CD4-positive, alpha-beta memory T cell (primary cell): ENCODE measurements at regions not wholly inside any gene's neighbourhood (a gene's known extent, or its start where the extent isn't known, plus 50 kb on each side); places are given as distances from the start of the nearest gene placed in this dataset.
"Not testable (repeated sequence)": the region's sequence is repeated elsewhere in the genome, so short reads cannot be mapped to it uniquely, and the experiment has no call there.

ENCODE experiments used
- CTCF ChIA-PET: fragments of 350-600 bp; sonication (Branson Sonifier 250); formaldehyde crosslinking; loops from one replicate; lab custom pipeline; 2021; ENCODE audit warnings: inconsistent platforms; ENCODE audit not compliant: partially characterized antibody; lab: Charles Lee
- POLR2A ChIA-PET: fragments of 350-600 bp; sonication (Branson Sonifier 250); formaldehyde crosslinking; loops from one replicate; lab custom pipeline; 2021; ENCODE audit not compliant: partially characterized antibody; lab: Charles Lee
- DNase-seq, 5 donors: peaks; one replicate each; pipeline versions ENCODE4 v3.0.0 to v3.0.0-alpha.2; 2020 to 2022; ENCODE audit warnings: mixed read lengths in 1 of 5
- H3K27ac ChIP-seq: one replicate; pipeline ENCODE4 v1.7.0; 2013; ENCODE audit warnings: low read depth, low read length
- H3K27me3 ChIP-seq: 2 replicates; pipeline ENCODE4 v1.7.0; 2013; ENCODE audit warnings: mild to moderate bottlenecking, low read length, moderate library complexity; ENCODE audit not compliant: insufficient read depth
- H3K36me3 ChIP-seq: 2 replicates; pipeline ENCODE4 v1.7.0; 2013; ENCODE audit warnings: mild to moderate bottlenecking, low read length, moderate library complexity; ENCODE audit not compliant: insufficient read depth
- H3K4me1 ChIP-seq: 2 replicates; pipeline ENCODE4 v1.7.0; 2013; ENCODE audit warnings: mild to moderate bottlenecking, low read length, moderate library complexity; ENCODE audit not compliant: insufficient read depth
- H3K4me3 ChIP-seq, 2 donors: one replicate each; pipeline ENCODE4 v1.7.0; 2013; ENCODE audit warnings: low read length in 2 of 2, mild to moderate bottlenecking in 1 of 2
- H3K9me3 ChIP-seq, 2 donors: one replicate each; pipeline ENCODE4 v1.7.0; 2013; ENCODE audit warnings: low read length in 2 of 2, control low read depth in 1 of 2; ENCODE audit not compliant: control insufficient read depth in 1 of 2
- H3K27ac Mint-ChIP-seq, 7 donors: one replicate each; pipeline ENCODE4 v1.8.0; 2020 to 2021; ENCODE audit warnings: mixed read lengths in 7 of 7, mild to moderate bottlenecking in 6 of 7, inconsistent platforms in 3 of 7, moderate library complexity in 3 of 7
- H3K27me3 Mint-ChIP-seq, 2 donors: one replicate each; pipeline ENCODE4 v1.8.0; 2020 to 2021; ENCODE audit warnings: mixed read lengths in 2 of 2
- H3K36me3 Mint-ChIP-seq, 2 donors: one replicate each; pipeline ENCODE4 v1.8.0; 2020 to 2021; ENCODE audit warnings: mixed read lengths in 2 of 2, inconsistent platforms in 1 of 2, mild to moderate bottlenecking in 1 of 2
- H3K4me1 Mint-ChIP-seq, 4 donors: one replicate each; pipeline ENCODE4 v1.8.0; 2020 to 2021; ENCODE audit warnings: mixed read lengths in 4 of 4, mild to moderate bottlenecking in 1 of 4
- H3K4me3 Mint-ChIP-seq, 8 donors: one replicate each; pipeline ENCODE4 v1.8.0; 2020 to 2021; ENCODE audit warnings: mixed read lengths in 8 of 8, mild to moderate bottlenecking in 7 of 8, moderate library complexity in 6 of 8, inconsistent platforms in 3 of 8
- H3K9me3 Mint-ChIP-seq, 8 donors: one replicate each; pipeline ENCODE4 v1.8.0; 2020 to 2021; ENCODE audit warnings: mixed read lengths in 8 of 8, mild to moderate bottlenecking in 5 of 8, inconsistent platforms in 3 of 8, moderate library complexity in 1 of 8
- intact Hi-C: fragments of 100-400 bp; cut with micrococcal nuclease; formaldehyde crosslinking; loops from one replicate; pipeline ENCODE4 v1.15.1; 2023

DNA sequence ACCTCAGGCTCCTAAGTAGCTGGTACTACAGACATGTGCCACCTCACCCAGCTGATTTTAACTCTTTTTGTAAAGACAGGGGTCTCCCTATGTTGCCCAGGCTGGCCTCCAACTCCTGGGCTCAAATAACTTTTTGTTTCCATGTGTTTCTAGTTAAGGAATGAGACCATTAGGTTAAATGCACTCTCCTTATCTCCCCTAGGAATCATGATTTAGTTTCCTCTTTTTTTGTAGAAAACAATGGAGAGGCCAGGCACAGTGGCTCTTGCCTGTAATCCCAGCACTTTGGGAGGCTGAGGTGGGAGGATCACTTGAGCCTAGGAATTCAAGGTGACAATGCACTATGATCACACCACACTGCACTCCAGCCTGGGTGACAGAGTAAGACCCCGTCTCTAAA lies 198.8 kb upstream of the C2CD4B start:
- peaks cover 17 to 39% of the 10 kb centered on the region in 2 donors for H3K27me3 Mint-ChIP-seq
- no peaks in the 10 kb centered on the region for H3K36me3 Mint-ChIP-seq
- no peaks in the 10 kb centered on the region for H3K4me1 Mint-ChIP-seq
- ChIA-PET CTCF (no interaction called here), POLR2A (no interaction called here)
- Histone ChIP-seq H3K27ac (no peak overlapping the region), H3K36me3 (no peaks in the 10 kb centered on the region), H3K9me3 (no peaks in the 10 kb centered on the region), H3K27me3 (no peaks in the 10 kb centered on the region), H3K4me1 (no peaks in the 10 kb centered on the region), H3K4me3 (no peak overlapping the region)
- no peak for DNase-seq
- no peak overlapping the region for H3K27ac Mint-ChIP-seq
- no peaks in the 10 kb centered on the region for H3K9me3 Mint-ChIP-seq
- H3K4me3 Mint-ChIP-seq: no peak overlapping the region
- intact Hi-C loops: no loop called here

DNA sequence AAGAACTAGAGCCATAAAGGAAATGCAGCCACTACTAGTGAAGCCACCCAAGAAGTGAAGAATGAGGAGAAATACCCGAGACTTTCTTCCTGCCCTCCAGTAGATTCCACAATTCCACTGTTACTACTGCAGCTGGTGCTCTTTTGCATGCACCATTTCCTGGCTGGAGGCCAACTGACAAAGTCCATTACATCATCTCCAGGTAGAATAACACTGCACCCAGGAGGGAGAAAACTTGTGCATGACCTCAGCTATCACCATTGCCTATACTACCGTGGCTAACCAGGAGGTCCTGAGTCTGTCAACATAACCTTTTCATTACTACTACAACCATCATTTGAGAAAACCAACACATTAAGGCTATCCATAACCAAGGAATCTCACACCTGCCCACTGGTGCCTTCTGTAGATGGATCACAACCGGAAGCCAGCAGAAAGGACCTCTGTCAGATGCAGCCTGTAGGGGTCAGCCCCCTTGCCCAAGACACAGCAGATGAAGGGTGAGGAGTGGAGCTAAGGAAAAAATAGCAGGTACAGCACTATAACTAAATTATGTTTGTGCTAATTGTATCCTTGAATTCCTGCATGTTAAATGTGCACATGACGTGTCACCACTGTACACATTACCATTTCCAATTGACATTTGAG lies 200.8 kb upstream of the C2CD4B start:
- no peaks in the 10 kb centered on the region for H3K4me1 Mint-ChIP-seq
- no peak for DNase-seq
- H3K27me3 Mint-ChIP-seq: peaks cover 13 to 25% of the 10 kb centered on the region in 2 donors
- Histone ChIP-seq H3K27ac (no peak overlapping the region), H3K4me3 (no peak overlapping the region), H3K9me3 (no peaks in the 10 kb centered on the region), H3K27me3 (no peaks in the 10 kb centered on the region), H3K4me1 (no peaks in the 10 kb centered on the region), H3K36me3 (no peaks in the 10 kb centered on the region)
- CTCF ChIA-PET: no interaction called here
- H3K36me3 Mint-ChIP-seq: no peaks in the 10 kb centered on the region
- no peak overlapping the region for H3K27ac Mint-ChIP-seq
- H3K4me3 Mint-ChIP-seq: no peak overlapping the region
- intact Hi-C loops: no loop called here
- H3K9me3 Mint-ChIP-seq: no peaks in the 10 kb centered on the region
- POLR2A ChIA-PET: no interaction called here

DNA sequence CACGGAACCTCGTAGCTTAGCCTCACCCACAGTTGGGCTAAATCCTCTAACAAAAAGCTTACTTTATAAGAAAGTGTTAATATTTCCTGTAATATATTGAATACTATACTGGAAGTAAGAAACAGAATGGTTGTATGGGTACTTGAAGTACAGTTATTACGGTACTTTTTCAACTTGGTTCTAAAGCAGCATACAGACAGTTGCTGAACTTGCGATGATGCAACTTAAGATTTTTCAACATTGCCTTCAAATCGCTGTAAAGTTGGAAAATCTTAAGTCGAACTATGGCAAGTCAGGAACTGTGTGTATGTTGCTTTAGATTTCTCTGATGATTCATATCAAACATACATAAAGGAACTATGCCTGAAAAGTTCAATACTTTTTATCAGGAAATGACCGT lies 204.4 kb upstream of the C2CD4B start:
- Histone ChIP-seq H3K36me3 (no peaks in the 10 kb centered on the region), H3K4me3 (no peak overlapping the region), H3K9me3 (no peaks in the 10 kb centered on the region), H3K4me1 (no peaks in the 10 kb centered on the region), H3K27ac (no peak overlapping the region), H3K27me3 (no peaks in the 10 kb centered on the region)
- intact Hi-C loops: no loop called here
- H3K36me3 Mint-ChIP-seq: no peaks in the 10 kb centered on the region
- DNase-seq: no peak
- no peaks in the 10 kb centered on the region for H3K4me1 Mint-ChIP-seq
- H3K27ac Mint-ChIP-seq: no peak overlapping the region
- POLR2A ChIA-PET: no interaction called here
- no peaks in the 10 kb centered on the region for H3K9me3 Mint-ChIP-seq
- CTCF ChIA-PET: no interaction called here
- H3K4me3 Mint-ChIP-seq: no peak overlapping the region
- peaks cover 14 to 30% of the 10 kb centered on the region in 2 donors for H3K27me3 Mint-ChIP-seq

DNA sequence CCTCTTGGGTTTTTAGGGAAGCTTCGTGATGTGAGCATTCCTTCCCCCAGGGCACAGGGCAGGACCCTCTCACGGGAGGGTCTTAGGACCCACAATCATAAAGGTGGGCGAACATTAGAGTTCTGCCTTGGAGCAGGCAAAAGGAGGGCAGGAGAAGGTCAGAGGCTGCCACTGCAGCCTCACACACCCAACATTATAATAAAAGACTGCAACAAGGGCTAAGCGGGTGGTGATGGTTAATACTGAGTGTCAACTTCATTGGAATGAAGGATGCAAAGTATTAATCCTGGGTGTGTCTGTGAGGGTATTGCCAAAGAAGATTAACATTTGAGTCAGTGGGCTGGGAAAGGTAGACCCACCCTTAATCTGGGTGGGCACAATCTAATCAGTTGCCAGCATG lies 206.6 kb upstream of the C2CD4B start:
- H3K27me3 ChIP-seq, H3K4me1 ChIP-seq, H3K4me1 Mint-ChIP-seq, DNase-seq, H3K4me3 Mint-ChIP-seq, intact Hi-C loops, H3K36me3 ChIP-seq, H3K4me3 ChIP-seq, H3K9me3 ChIP-seq, H3K27ac ChIP-seq, POLR2A ChIA-PET, CTCF ChIA-PET, H3K27ac Mint-ChIP-seq, H3K36me3 Mint-ChIP-seq, H3K9me3 Mint-ChIP-seq: not testable (repeated sequence)
- peaks cover 13 to 27% of the 10 kb centered on the region in 2 donors for H3K27me3 Mint-ChIP-seq

DNA sequence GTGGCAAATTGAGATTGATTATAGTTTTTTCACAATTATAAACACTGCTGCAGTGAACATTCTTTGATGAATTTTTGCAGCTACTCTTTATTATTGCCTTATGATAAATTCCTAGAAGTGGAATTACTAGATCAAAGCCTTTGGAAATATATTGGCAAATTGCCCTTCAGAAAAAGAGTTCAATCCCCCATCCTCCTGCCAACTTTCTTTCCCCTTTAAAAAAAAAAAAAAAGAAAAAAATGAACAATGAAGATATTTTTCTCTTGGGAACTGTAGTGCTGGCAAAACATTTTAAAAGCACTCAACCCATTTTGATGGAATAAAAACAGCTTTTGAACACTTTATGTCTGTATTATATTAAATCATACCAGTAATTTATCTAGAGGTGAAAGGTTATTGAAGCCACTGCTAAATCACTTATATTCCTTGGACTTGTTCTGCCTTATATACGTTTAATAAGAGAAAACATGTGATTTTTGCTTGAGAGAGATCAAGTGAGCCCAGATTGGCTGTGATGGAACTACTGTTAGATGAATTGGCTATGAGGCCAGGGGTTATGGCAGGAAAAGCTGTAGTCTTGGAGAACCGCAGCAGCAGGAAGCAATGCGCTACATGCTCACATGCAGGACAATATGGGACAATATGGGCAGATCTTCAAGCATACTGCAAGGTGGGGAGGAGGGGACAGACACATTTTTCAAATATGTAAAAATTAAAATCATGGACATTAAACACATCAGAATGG lies 212.8 kb upstream of the C2CD4B start:
- POLR2A ChIA-PET: no interaction called here
- Histone ChIP-seq H3K27ac (no peak overlapping the region), H3K27me3 (no peaks in the 10 kb centered on the region), H3K9me3 (no peaks in the 10 kb centered on the region), H3K36me3 (no peaks in the 10 kb centered on the region), H3K4me1 (no peaks in the 10 kb centered on the region), H3K4me3 (no peak overlapping the region)
- Mint-ChIP-seq H3K36me3 (no peaks in the 10 kb centered on the region), H3K4me1 (no peaks in the 10 kb centered on the region), H3K4me3 (no peak overlapping the region), H3K27me3 (peaks cover 18 to 24% of the 10 kb centered on the region in 2 donors), H3K27ac (no peak overlapping the region), H3K9me3 (no peaks in the 10 kb centered on the region)
- intact Hi-C loops: no loop called here
- DNase-seq: no peak
- CTCF ChIA-PET: no interaction called here

DNA sequence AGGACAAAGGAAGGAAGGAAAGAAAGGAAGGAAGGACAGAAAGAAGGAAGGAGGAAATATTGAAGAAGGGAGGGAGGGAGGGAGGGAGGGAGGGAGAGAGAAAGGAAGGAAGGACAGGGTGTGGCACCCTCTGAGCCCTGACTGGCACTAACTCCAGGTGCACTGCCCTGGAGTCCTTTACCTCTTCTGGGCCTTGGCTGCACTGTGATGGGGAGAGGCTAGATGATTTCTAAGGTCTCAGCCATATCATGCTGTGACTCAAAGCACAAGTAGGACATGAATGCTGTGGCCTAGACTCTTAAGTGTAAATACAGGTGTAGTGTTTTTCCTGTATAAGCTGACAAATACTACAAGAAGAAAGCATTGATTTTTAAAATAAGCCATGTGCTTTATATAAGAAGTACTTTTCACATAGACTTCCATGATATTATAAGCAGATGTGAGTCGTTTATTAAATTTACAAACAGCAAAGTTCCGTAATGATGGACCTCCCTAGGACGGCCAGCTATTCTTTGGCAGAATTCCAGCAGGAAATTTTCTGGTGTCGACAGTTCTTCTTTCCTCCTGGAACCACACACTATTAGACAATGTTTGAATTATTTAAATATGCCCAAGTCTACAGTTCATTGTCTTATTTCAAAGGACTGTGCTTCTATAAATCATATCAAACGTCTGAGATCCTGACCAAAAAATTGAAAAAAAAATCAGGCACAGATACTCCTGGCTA lies 213.8 kb upstream of the C2CD4B start:
- intact Hi-C loops: no loop called here
- no peak overlapping the region for H3K4me3 Mint-ChIP-seq

DNA sequence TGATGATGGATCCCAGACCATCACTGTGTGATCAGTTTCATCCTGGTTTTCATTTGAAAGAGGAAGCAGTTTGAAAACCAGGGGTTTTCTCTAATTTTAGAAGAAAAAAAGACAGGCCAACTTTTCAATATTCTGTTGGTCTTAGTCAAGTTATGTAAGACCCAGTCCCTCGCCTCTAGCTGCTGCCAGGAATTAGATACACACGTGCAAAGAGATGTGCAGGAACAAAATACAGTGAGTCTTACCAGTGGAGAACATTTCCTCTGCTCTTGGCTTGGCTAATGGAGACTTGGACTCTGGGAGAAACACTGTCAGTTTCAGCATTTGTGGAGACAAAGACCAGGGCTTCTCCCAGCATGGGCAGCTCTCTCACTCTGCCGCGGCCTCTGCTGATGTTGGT lies 214.9 kb upstream of the C2CD4B start:
- Mint-ChIP-seq H3K9me3 (no peaks in the 10 kb centered on the region), H3K27ac (no peak overlapping the region), H3K36me3 (no peaks in the 10 kb centered on the region), H3K4me3 (no peak overlapping the region), H3K27me3 (peaks cover 20 to 27% of the 10 kb centered on the region in 2 donors), H3K4me1 (no peaks in the 10 kb centered on the region)
- ChIA-PET POLR2A (no interaction called here), CTCF (no interaction called here)
- Histone ChIP-seq H3K27me3 (no peaks in the 10 kb centered on the region), H3K4me1 (no peaks in the 10 kb centered on the region), H3K36me3 (no peaks in the 10 kb centered on the region), H3K9me3 (no peaks in the 10 kb centered on the region), H3K27ac (no peak overlapping the region), H3K4me3 (no peak overlapping the region)
- no peak for DNase-seq
- intact Hi-C loops: no loop called here

More for the DNA sequence above, 213.8 kb upstream of the C2CD4B start:
- no peak for DNase-seq
- Histone ChIP-seq H3K36me3 (no peaks in the 10 kb centered on the region), H3K27ac (no peak overlapping the region), H3K9me3 (no peaks in the 10 kb centered on the region), H3K27me3 (no peaks in the 10 kb centered on the region), H3K4me3 (no peak overlapping the region), H3K4me1 (no peaks in the 10 kb centered on the region)
- Mint-ChIP-seq H3K27ac (no peak overlapping the region), H3K9me3 (no peaks in the 10 kb centered on the region), H3K36me3 (no peaks in the 10 kb centered on the region), H3K27me3 (peaks cover 23 to 26% of the 10 kb centered on the region in 2 donors), H3K4me1 (no peaks in the 10 kb centered on the region)
- ChIA-PET POLR2A (no interaction called here), CTCF (no interaction called here)
